CD14-positive monocyte (primary cell): ENCODE measurements at regions not wholly inside any gene's neighbourhood (a gene's known extent, or its start where the extent isn't known, plus 50 kb on each side); places are given as distances from the start of the nearest gene placed in this dataset.

Experiments used
- DNase-seq, 3 donors: peaks; one replicate each; pipeline ENCODE4 v3.0.0-alpha.2; 2011 to 2022
- H2AFZ ChIP-seq: 2 replicates; pipeline ENCODE4 v1.6.0; 2012; ENCODE audit warnings: mild to moderate bottlenecking, low read depth, low read length, inconsistent platforms; ENCODE audit not compliant: insufficient read depth, poor library complexity, severe bottlenecking
- H3K27ac ChIP-seq, 2 donors: 1 replicate in 1 of 2; 2 replicates in 1 of 2; pipeline ENCODE4 v1.5.1; 2012 to 2013; ENCODE audit warnings: low read length in 2 of 2, control low read depth in 1 of 2, inconsistent platforms in 1 of 2, low read depth in 1 of 2, mild to moderate bottlenecking in 1 of 2
- H3K27me3 ChIP-seq, 2 donors: one replicate each; pipeline versions ENCODE4 v1.6.0 to v1.6.1; 2011 to 2013; ENCODE audit warnings: low read length in 2 of 2; ENCODE audit not compliant: control insufficient read depth in 2 of 2, insufficient read depth in 2 of 2
- H3K36me3 ChIP-seq, 2 donors: replicated peaks in 1 of 2; 1 replicate in 1 of 2; 2 replicates in 1 of 2; pipeline versions ENCODE4 v1.5.1 to v1.6.1; 2012 to 2013; ENCODE audit warnings: low read length in 2 of 2, control low read depth in 1 of 2, inconsistent platforms in 1 of 2, mild to moderate bottlenecking in 1 of 2; ENCODE audit not compliant: insufficient read depth in 2 of 2, control insufficient read depth in 1 of 2
- H3K4me1 ChIP-seq, 2 donors: 1 replicate in 1 of 2; 2 replicates in 1 of 2; pipeline versions ENCODE4 v1.5.1 to v1.6.1; 2012 to 2013; ENCODE audit warnings: low read length in 2 of 2, control low read depth in 1 of 2, inconsistent platforms in 1 of 2, mild to moderate bottlenecking in 1 of 2, moderate library complexity in 1 of 2; ENCODE audit not compliant: insufficient read depth in 2 of 2, control insufficient read depth in 1 of 2
- H3K4me2 ChIP-seq: replicated peaks from 2 replicates; pipeline ENCODE3; 2012; ENCODE audit warnings: low read length, moderate library complexity, mild to moderate bottlenecking; ENCODE audit not compliant: poor library complexity, severe bottlenecking; ENCODE audit errors: extremely low read depth
- H3K4me3 ChIP-seq, 3 experiments: fragments of 200-600 bp in 1 of 3; sonication (generic) in 1 of 3; replicated peaks in 1 of 3; 1 replicate in 2 of 3; 2 replicates in 1 of 3; pipeline ENCODE4 v1.5.1; 2011 to 2013; ENCODE audit warnings: low read length in 3 of 3, mild to moderate bottlenecking in 3 of 3, control low read depth in 2 of 3, low read depth in 2 of 3, inconsistent platforms in 1 of 3, moderate library complexity in 1 of 3
- H3K79me2 ChIP-seq: 2 replicates; pipeline ENCODE4 v1.6.0; 2012; ENCODE audit warnings: mild to moderate bottlenecking, control low read depth, inconsistent platforms, low read length, moderate library complexity; ENCODE audit not compliant: insufficient read depth
- H3K9ac ChIP-seq: 2 replicates; pipeline ENCODE4 v1.6.0; 2017; ENCODE audit warnings: low read length, mild to moderate bottlenecking; ENCODE audit not compliant: insufficient read depth, poor library complexity, severe bottlenecking
- H3K9me3 ChIP-seq, 2 donors: replicated peaks in 1 of 2; 1 replicate in 1 of 2; 2 replicates in 1 of 2; pipeline versions ENCODE4 v1.5.1 to v1.6.1; 2012 to 2013; ENCODE audit warnings: low read length in 2 of 2, control low read depth in 1 of 2; ENCODE audit not compliant: control insufficient read depth in 1 of 2, insufficient read depth in 1 of 2
- H4K20me1 ChIP-seq: 2 replicates; pipeline ENCODE4 v1.6.0; 2012; ENCODE audit warnings: mild to moderate bottlenecking, low read length, control low read depth, moderate library complexity; ENCODE audit not compliant: insufficient read depth
- H3K27ac Mint-ChIP-seq, 7 donors: one replicate each; pipeline ENCODE4 v1.8.0; 2020; ENCODE audit warnings: mild to moderate bottlenecking in 7 of 7, mixed read lengths in 7 of 7, moderate library complexity in 6 of 7, inconsistent platforms in 2 of 7
- H3K27me3 Mint-ChIP-seq, 3 donors: one replicate each; pipeline ENCODE4 v1.8.0; 2021 to 2022; ENCODE audit warnings: low read depth in 3 of 3, mild to moderate bottlenecking in 3 of 3, mixed read lengths in 3 of 3, moderate library complexity in 3 of 3, inconsistent platforms in 1 of 3
- H3K36me3 Mint-ChIP-seq, 2 donors: one replicate each; pipeline ENCODE4 v1.8.0; 2020; ENCODE audit warnings: mixed read lengths in 2 of 2, inconsistent platforms in 1 of 2, mild to moderate bottlenecking in 1 of 2
- H3K4me1 Mint-ChIP-seq: one replicate; pipeline ENCODE4 v1.8.0; 2020; ENCODE audit warnings: mild to moderate bottlenecking, mixed read lengths
- H3K4me3 Mint-ChIP-seq, 2 donors: one replicate each; pipeline ENCODE4 v1.8.0; 2020; ENCODE audit warnings: mild to moderate bottlenecking in 2 of 2, mixed read lengths in 2 of 2, moderate library complexity in 1 of 2
- H3K9me3 Mint-ChIP-seq, 7 donors: one replicate each; pipeline ENCODE4 v1.8.0; 2020 to 2022; ENCODE audit warnings: mixed read lengths in 7 of 7, mild to moderate bottlenecking in 6 of 7, moderate library complexity in 6 of 7, inconsistent platforms in 2 of 7
- CTCF ChIP-seq: fragments of 200-600 bp; IDR thresholded peaks from one replicate; pipeline ENCODE4 v1.8.0; 2022; ENCODE audit warnings: antibody characterized with exemption, mild to moderate bottlenecking
- WGBS: methylation state at CpG from one replicate; pipeline ENCODE4 v1.1.5; 2013; ENCODE audit warnings: missing lambda C conversion rate; ENCODE audit not compliant: insufficient coverage; 5-methylcytosine and 5-hydroxymethylcytosine counted together
- intact Hi-C, 2 donors: fragments of 100-400 bp; cut with micrococcal nuclease; formaldehyde crosslinking; loops; one replicate each; pipeline versions ENCODE4 v1.15.0 to v1.15.1; 2023

GRCh38 chr2:236507393-236508085 is 62.1 kb upstream of the ACKR3 start:
- Mint-ChIP-seq H3K4me3 (peak overlapping the region; percentile 59 to 84), H3K36me3 (no peaks in the 10 kb centered on the region), H3K27ac (no peak overlapping the region), H3K27me3 (peaks cover 34 to 58% (median 37%) of the 10 kb centered on the region in 3 donors), H3K9me3 (peaks cover 0 to 9% (median 0%) of the 10 kb centered on the region in 7 donors), H3K4me1 (peaks cover 10% of the 10 kb centered on the region)
- 26% methylated on average over 38 of the region's 56 CpGs for WGBS
- H4K20me1 ChIP-seq = no peaks in the 10 kb centered on the region
- no peak for TF ChIP-seq CTCF
- no peaks in the 10 kb centered on the region for H3K36me3 ChIP-seq
- H3K9ac ChIP-seq = no peak overlapping the region
- DNase-seq = no peak
- H2AFZ ChIP-seq = peak overlapping the region; percentile 40
- intact Hi-C loops = no loop called here
- peak overlapping the region in 1 of 3 experiments; percentile 41 for H3K4me3 ChIP-seq
- H3K79me2 ChIP-seq = no peaks in the 10 kb centered on the region
- no peaks in the 10 kb centered on the region for H3K9me3 ChIP-seq
- no peak overlapping the region for H3K27ac ChIP-seq
- peaks cover 27 to 37% of the 10 kb centered on the region in 2 donors for H3K27me3 ChIP-seq
- H3K4me1 ChIP-seq = peaks cover 3% of the 10 kb centered on the region in 2 donors
- H3K4me2 ChIP-seq = peak overlapping the region; percentile 47

GRCh38 chr2:236508466-236508865 is 61.2 kb upstream of the ACKR3 start:
- peak overlapping the region in 1 of 2 donors; percentile 84 for H3K4me3 Mint-ChIP-seq
- H3K9me3 Mint-ChIP-seq = peaks cover 0 to 9% (median 0%) of the 10 kb centered on the region in 7 donors
- peaks cover 3 to 6% of the 10 kb centered on the region in 2 donors for H3K4me1 ChIP-seq
- no peak overlapping the region for H3K27ac Mint-ChIP-seq
- H3K4me3 ChIP-seq = no peak overlapping the region
- WGBS = 96% methylated on average over 3 of the region's 5 CpGs
- H2AFZ ChIP-seq = no peak overlapping the region
- H3K9me3 ChIP-seq = no peaks in the 10 kb centered on the region
- peaks cover 32 to 56% (median 37%) of the 10 kb centered on the region in 3 donors for H3K27me3 Mint-ChIP-seq
- H3K4me2 ChIP-seq = no peak overlapping the region
- peaks cover 27 to 37% of the 10 kb centered on the region in 2 donors for H3K27me3 ChIP-seq
- no peak overlapping the region for H3K9ac ChIP-seq
- H3K79me2 ChIP-seq = no peaks in the 10 kb centered on the region
- TF ChIP-seq CTCF = no peak
- H3K4me1 Mint-ChIP-seq = peaks cover 10% of the 10 kb centered on the region
- no peaks in the 10 kb centered on the region for H4K20me1 ChIP-seq
- no peaks in the 10 kb centered on the region for H3K36me3 Mint-ChIP-seq
- DNase-seq = no peak
- H3K27ac ChIP-seq = no peak overlapping the region
- intact Hi-C loops = no loop called here
- no peaks in the 10 kb centered on the region for H3K36me3 ChIP-seq
